ENCODE measurements at regions not wholly inside any gene's neighbourhood (a gene's known extent, or its start where the extent isn't known, plus 50 kb on each side); places are given as distances from the start of the nearest gene placed in this dataset.

DNA sequence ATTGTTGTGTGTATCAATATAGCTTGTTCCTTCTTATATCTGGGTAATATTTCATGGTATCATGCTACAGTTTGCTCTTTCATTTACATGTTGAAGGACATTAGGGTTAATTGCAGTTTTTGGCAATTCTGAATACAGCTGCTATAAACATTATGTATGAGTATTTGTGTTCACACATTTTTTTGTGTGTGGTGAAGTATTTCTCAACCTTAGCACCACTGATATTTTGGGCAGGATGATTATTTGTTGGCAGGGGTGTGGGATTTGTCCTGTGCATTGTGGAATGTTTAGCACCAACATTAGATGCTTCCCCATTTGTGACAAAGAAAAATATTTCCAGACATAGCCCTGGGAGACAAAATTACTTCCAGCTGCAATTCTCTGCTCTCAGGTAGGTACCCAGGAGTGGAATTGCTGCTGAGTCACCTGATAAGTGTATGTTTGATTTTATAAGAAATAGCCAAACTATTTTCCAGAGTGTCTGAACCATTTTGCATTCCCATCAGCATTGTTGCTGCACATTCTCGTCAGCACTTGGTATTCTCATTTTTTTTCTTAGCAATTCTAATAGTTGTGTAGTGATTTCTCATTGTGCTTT lies 128.2 kb downstream of the SNX19 start:
- Histone ChIP-seq H3K27ac (ENCODE audit: low read depth, low read length) (no peak overlapping the region), H3K36me3 (ENCODE audit: control insufficient read depth, insufficient read depth, low read length) (no peaks in the 10 kb centered on the region), H3K9me3 (ENCODE audit: control insufficient read depth, insufficient read depth, low read depth, low read length) (peaks cover 14% of the 10 kb centered on the region; the same call in 1 of the 2 replicates), H3K27me3 (ENCODE audit: control insufficient read depth, insufficient read depth, low read length) (no peaks in the 10 kb centered on the region), H3K4me3 (ENCODE audit: low read depth, low read length) (no peak overlapping the region), H3K4me1 (ENCODE audit: control insufficient read depth, insufficient read depth, low read length) (peaks cover 16% of the 10 kb centered on the region), H3K9ac (ENCODE audit: low read length) (no peak overlapping the region)

DNA sequence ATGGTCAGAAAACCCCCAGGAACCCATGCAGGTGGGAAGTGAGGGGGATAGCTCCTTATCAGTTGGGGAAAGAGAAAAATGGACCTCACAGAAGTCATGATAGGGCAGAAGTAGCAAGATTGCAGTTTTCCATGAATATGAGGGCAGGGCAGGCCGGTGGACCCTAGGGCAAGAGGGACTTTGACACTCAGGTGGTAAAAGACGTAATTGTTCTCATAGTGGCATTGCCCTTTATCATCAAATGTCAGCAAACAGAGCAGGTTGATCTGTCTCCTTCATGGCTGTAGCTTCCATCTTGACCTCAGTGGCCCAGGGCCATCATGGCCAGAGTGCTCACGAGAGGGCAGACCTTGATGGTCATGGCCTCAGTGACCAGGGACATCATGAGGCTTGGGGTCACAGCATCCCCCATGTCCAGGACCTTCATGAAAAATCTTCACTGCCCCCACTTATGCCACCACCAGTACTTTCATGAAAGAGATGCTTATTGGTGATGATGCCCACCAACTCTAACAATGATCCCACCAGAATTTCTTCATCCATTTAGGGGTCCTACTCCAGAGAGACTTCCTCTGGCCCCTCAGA lies 127.1 kb downstream of the SNX19 start:
- peaks cover 11% of the 10 kb centered on the region; the same call in 1 of the 2 replicates for H3K9me3 ChIP-seq (ENCODE audit: control insufficient read depth, insufficient read depth, low read depth, low read length)
- H3K27ac ChIP-seq (ENCODE audit: low read depth, low read length) = no peak overlapping the region
- no peak overlapping the region for H3K4me3 ChIP-seq (ENCODE audit: low read depth, low read length)
- H3K36me3 ChIP-seq (ENCODE audit: control insufficient read depth, insufficient read depth, low read length) = no peaks in the 10 kb centered on the region
- H3K4me1 ChIP-seq (ENCODE audit: control insufficient read depth, insufficient read depth, low read length) = peaks cover 13% of the 10 kb centered on the region; the same call in 1 of the 2 replicates
- no peak overlapping the region for H3K9ac ChIP-seq (ENCODE audit: low read length)
- H3K27me3 ChIP-seq (ENCODE audit: control insufficient read depth, insufficient read depth, low read length) = no peaks in the 10 kb centered on the region

DNA sequence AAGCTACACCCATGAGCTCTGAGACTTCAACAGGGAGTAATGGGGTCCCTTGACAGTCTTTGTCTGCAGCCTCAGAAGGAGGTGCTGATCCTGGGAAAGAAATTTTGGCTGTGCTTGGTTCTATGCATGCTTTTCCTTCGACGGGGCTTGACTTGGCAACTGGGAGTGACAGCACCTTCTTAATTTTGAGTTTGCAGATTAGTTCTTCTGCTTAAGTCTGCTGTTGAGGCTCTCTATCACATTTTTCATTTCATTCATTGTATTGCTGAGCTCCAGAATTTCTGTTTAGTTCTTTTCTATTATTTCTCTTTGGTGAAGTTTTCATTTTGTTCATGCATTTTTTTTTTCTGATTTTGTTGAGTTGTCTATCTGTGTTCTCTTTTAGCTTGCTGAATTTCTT lies 125.6 kb downstream of the SNX19 start:
- Histone ChIP-seq H3K27ac (ENCODE audit: low read depth, low read length) (no peak overlapping the region), H3K4me1 (ENCODE audit: control insufficient read depth, insufficient read depth, low read length) (peaks cover 11% of the 10 kb centered on the region; the same call in 1 of the 2 replicates), H3K27me3 (ENCODE audit: control insufficient read depth, insufficient read depth, low read length) (no peaks in the 10 kb centered on the region), H3K36me3 (ENCODE audit: control insufficient read depth, insufficient read depth, low read length) (no peaks in the 10 kb centered on the region), H3K9me3 (ENCODE audit: control insufficient read depth, insufficient read depth, low read depth, low read length) (peaks cover 10% of the 10 kb centered on the region; the same call in 1 of the 2 replicates), H3K9ac (ENCODE audit: low read length) (no peak overlapping the region), H3K4me3 (ENCODE audit: low read depth, low read length) (no peak overlapping the region)

DNA sequence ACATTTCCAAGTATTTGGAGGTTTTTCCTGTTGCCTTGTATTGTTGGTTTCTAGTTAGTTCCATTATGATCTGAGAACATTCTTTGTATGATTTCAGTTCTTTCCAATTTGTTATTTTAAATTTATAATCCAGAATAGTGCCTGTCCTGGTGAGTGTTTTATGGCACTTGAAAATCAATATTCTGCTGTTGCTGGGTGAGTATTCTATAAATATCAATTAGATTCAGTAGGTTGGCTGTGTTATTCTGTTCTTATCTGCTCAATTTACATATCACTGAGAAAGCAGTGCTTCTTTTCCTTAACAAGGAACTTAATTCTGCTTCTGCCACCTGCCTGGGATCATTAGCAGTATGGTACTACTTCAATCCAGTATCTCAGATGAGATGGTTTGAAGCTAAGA lies 123.5 kb downstream of the SNX19 start:
- H3K27ac ChIP-seq (ENCODE audit: low read depth, low read length) = no peak overlapping the region
- H3K4me1 ChIP-seq (ENCODE audit: control insufficient read depth, insufficient read depth, low read length) = no peaks in the 10 kb centered on the region
- no peak overlapping the region for H3K4me3 ChIP-seq (ENCODE audit: low read depth, low read length)
- no peak overlapping the region for H3K9ac ChIP-seq (ENCODE audit: low read length)
- no peaks in the 10 kb centered on the region for H3K27me3 ChIP-seq (ENCODE audit: control insufficient read depth, insufficient read depth, low read length)
- H3K9me3 ChIP-seq (ENCODE audit: control insufficient read depth, insufficient read depth, low read depth, low read length) = peaks cover 10% of the 10 kb centered on the region; the same call in 1 of the 2 replicates
- no peaks in the 10 kb centered on the region for H3K36me3 ChIP-seq (ENCODE audit: control insufficient read depth, insufficient read depth, low read length)

DNA sequence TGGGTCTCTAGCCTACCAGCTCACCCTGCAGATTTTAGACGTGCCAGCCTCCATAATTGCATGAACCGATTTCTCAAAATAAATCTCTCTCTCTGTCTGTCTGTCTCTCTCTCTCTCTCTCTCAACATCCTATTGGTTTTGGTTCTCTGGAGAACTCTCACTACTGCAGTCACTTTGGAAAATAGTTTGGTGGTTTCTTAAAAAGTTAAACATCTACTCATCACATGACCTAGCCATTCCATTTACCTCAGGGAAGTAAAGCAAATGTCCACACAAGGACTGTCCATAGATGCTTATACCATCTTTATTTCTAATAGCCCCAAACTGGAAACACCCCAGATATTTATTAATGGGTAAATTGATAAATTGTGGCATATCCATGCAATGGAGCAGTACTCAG lies 119.5 kb downstream of the SNX19 start:
- Histone ChIP-seq H3K9ac (ENCODE audit: low read length) (no peak overlapping the region), H3K36me3 (ENCODE audit: control insufficient read depth, insufficient read depth, low read length) (no peaks in the 10 kb centered on the region), H3K9me3 (ENCODE audit: control insufficient read depth, insufficient read depth, low read depth, low read length) (peaks cover 4% of the 10 kb centered on the region; the same call in 1 of the 2 replicates), H3K27me3 (ENCODE audit: control insufficient read depth, insufficient read depth, low read length) (no peaks in the 10 kb centered on the region), H3K4me1 (ENCODE audit: control insufficient read depth, insufficient read depth, low read length) (no peaks in the 10 kb centered on the region), H3K27ac (ENCODE audit: low read depth, low read length) (no peak overlapping the region), H3K4me3 (ENCODE audit: low read depth, low read length) (no peak overlapping the region)

DNA sequence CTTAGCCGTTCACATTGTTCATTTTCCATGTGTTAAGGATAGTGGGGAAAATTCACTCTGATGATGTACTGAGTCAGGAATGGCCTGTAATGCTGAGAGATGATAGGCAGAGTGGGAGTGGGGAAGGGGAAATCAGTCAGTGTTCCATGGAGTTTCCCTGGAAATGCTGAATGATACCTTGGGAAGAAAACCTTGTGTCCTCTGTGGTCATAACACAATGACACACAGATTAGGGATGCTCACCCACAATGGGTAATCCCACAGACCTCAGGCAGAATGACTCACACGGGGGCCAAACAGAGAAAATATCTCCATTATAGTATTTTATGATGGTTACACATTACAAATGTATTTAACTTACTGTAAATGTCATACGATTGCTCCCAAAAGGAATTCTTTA lies 118.0 kb downstream of the SNX19 start:
- H3K9me3 ChIP-seq (ENCODE audit: control insufficient read depth, insufficient read depth, low read depth, low read length) = peaks cover 4% of the 10 kb centered on the region; the same call in 1 of the 2 replicates
- no peaks in the 10 kb centered on the region for H3K27me3 ChIP-seq (ENCODE audit: control insufficient read depth, insufficient read depth, low read length)
- H3K27ac ChIP-seq (ENCODE audit: low read depth, low read length) = no peak overlapping the region
- H3K36me3 ChIP-seq (ENCODE audit: control insufficient read depth, insufficient read depth, low read length) = no peaks in the 10 kb centered on the region
- no peak overlapping the region for H3K4me3 ChIP-seq (ENCODE audit: low read depth, low read length)
- no peak overlapping the region for H3K9ac ChIP-seq (ENCODE audit: low read length)
- peaks cover 10% of the 10 kb centered on the region; the same call in 1 of the 2 replicates for H3K4me1 ChIP-seq (ENCODE audit: control insufficient read depth, insufficient read depth, low read length)

DNA sequence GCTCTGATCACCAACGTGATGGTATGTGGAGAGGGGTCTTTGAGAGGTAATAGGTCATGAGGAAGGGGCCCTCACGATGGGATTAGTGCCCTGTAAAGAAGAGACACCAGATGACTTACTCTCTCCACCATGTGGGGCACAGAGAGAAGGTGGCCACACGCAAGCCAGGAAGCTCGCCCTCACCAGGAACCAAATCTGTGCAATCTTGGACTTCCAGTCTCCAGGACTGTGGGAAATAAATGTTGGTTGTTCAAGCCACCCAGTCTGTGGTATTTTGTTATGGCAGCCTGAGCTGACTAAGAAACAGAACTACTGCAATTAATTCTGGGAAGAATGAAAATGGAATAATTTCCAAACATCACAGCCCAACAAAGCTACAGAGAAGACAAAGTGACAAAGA lies 117.5 kb downstream of the SNX19 start:
- H3K27me3 ChIP-seq (ENCODE audit: control insufficient read depth, insufficient read depth, low read length) = no peaks in the 10 kb centered on the region
- H3K9me3 ChIP-seq (ENCODE audit: control insufficient read depth, insufficient read depth, low read depth, low read length) = peaks cover 4% of the 10 kb centered on the region; the same call in 1 of the 2 replicates
- H3K36me3 ChIP-seq (ENCODE audit: control insufficient read depth, insufficient read depth, low read length) = no peaks in the 10 kb centered on the region
- no peak overlapping the region for H3K27ac ChIP-seq (ENCODE audit: low read depth, low read length)
- H3K4me3 ChIP-seq (ENCODE audit: low read depth, low read length) = no peak overlapping the region
- H3K4me1 ChIP-seq (ENCODE audit: control insufficient read depth, insufficient read depth, low read length) = peaks cover 10% of the 10 kb centered on the region; the same call in 1 of the 2 replicates
- no peak overlapping the region for H3K9ac ChIP-seq (ENCODE audit: low read length)

DNA sequence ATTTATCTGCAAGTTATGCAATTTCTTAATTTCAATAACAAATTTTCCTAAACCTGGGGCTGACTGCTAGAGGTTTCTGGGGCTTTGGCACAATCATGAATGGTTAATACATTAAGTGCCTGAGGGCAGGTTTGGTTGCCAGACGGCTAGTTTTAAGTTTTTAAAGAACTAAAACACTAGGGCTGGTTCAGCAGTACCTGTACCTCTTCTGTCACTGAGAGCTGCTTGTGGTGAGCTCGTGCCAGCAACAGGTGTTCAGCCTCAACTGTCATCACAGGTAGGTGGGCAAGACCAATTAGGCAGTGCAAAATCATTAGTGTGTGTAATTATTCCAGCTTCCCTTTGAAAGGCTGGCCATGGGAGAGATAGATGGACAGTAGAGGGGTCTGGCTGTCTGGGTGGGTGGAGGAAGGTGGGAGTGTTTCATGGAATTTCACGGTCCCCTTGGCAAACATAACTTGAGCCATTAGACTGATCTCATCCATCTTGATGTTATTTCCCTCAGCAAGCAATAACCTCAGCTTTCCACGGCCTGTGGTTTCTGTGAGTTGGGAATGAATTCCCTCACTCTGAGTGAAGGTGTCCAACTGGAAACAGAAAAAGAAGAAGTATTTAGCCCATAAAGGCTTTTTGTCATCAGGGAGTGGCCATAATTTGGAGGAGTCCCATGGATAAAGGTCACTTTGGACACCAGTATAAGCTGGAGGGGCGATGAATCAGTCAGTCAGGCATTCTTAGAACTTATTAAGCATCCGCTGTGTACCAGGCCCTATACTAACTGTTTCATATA lies 114.8 kb downstream of the SNX19 start:
- H3K4me1 ChIP-seq (ENCODE audit: control insufficient read depth, insufficient read depth, low read length) = peaks cover 27% of the 10 kb centered on the region
- no peaks in the 10 kb centered on the region for H3K27me3 ChIP-seq (ENCODE audit: control insufficient read depth, insufficient read depth, low read length)
- H3K36me3 ChIP-seq (ENCODE audit: control insufficient read depth, insufficient read depth, low read length) = no peaks in the 10 kb centered on the region
- H3K9me3 ChIP-seq (ENCODE audit: control insufficient read depth, insufficient read depth, low read depth, low read length) = peaks cover 4% of the 10 kb centered on the region; the same call in 1 of the 2 replicates
- H3K27ac ChIP-seq (ENCODE audit: low read depth, low read length) = no peak overlapping the region
- H3K9ac ChIP-seq (ENCODE audit: low read length) = no peak overlapping the region
- H3K4me3 ChIP-seq (ENCODE audit: low read depth, low read length) = no peak overlapping the region

DNA sequence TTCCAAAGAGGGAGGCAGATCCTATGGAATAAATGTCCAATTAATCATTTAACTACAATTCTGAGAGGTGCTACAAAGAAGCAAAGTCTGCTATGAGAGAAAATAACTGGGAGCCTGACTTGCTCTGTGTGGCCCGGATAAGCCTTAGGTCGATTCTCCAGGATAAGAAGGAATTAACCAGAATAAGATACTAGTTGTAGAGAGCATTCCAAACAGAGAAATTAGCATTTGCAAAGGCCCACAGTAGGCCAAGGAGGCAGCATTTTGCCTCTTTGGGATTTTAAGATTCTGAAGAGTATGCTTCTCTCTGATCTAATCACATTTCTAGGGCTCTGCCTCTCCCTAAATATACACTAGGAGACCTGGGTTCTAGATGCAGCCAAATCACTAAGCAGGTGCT lies 113.7 kb downstream of the SNX19 start:
- Histone ChIP-seq H3K4me3 (ENCODE audit: low read depth, low read length) (no peak overlapping the region), H3K9ac (ENCODE audit: low read length) (no peak overlapping the region), H3K27me3 (ENCODE audit: control insufficient read depth, insufficient read depth, low read length) (no peaks in the 10 kb centered on the region), H3K9me3 (ENCODE audit: control insufficient read depth, insufficient read depth, low read depth, low read length) (peaks cover 4% of the 10 kb centered on the region; the same call in 1 of the 2 replicates), H3K27ac (ENCODE audit: low read depth, low read length) (no peak overlapping the region), H3K4me1 (ENCODE audit: control insufficient read depth, insufficient read depth, low read length) (peaks cover 31% of the 10 kb centered on the region), H3K36me3 (ENCODE audit: control insufficient read depth, insufficient read depth, low read length) (no peaks in the 10 kb centered on the region)

DNA sequence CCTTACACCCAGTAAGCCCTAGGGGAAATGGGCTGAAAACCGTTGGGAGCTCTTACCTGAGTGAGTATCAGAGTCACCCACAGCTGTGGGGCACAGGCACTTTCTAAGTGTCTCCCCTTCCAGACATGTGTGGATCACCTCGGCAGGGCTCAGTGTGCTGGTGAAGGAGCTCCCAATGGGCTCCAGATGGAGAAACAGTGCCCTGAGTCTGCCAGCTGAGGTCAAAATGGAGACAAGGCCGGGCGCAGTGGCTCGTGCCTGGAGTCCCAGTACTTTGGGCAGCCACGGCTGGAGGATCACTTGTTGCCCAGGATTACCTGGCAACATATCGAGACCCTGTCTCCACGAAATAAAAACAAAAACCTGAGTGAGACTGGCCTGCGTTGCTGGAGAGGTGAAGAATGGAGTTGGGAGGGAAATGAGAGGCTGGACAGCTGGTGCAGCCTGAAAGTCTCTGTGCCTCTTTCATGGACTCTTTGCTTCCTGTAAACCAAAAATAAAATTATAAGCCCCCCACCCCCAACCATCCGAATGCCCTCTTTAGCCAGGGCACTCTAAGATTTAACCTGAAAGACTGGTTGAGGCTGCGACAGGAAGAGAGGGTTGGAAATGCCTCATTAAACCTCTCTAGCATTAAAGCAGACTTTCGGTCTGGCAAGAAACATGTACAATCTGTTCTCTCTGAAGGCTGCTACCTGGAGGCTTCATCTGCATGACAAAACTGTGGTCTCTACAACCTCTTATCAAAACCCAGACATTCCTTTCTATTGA lies 111.8 kb downstream of the SNX19 start:
- H3K27ac ChIP-seq (ENCODE audit: low read depth, low read length) = no peak overlapping the region
- peaks cover 4% of the 10 kb centered on the region; the same call in 1 of the 2 replicates for H3K9me3 ChIP-seq (ENCODE audit: control insufficient read depth, insufficient read depth, low read depth, low read length)
- no peaks in the 10 kb centered on the region for H3K36me3 ChIP-seq (ENCODE audit: control insufficient read depth, insufficient read depth, low read length)
- no peaks in the 10 kb centered on the region for H3K27me3 ChIP-seq (ENCODE audit: control insufficient read depth, insufficient read depth, low read length)
- no peak overlapping the region for H3K4me3 ChIP-seq (ENCODE audit: low read depth, low read length)
- no peak overlapping the region for H3K9ac ChIP-seq (ENCODE audit: low read length)
- H3K4me1 ChIP-seq (ENCODE audit: control insufficient read depth, insufficient read depth, low read length) = peaks cover 31% of the 10 kb centered on the region

Measured in HUES6 (cell line).